ENCODE measurements at regions not wholly inside any gene's neighbourhood (a gene's known extent, or its start where the extent isn't known, plus 50 kb on each side); places are given as distances from the start of the nearest gene placed in this dataset.

DNA sequence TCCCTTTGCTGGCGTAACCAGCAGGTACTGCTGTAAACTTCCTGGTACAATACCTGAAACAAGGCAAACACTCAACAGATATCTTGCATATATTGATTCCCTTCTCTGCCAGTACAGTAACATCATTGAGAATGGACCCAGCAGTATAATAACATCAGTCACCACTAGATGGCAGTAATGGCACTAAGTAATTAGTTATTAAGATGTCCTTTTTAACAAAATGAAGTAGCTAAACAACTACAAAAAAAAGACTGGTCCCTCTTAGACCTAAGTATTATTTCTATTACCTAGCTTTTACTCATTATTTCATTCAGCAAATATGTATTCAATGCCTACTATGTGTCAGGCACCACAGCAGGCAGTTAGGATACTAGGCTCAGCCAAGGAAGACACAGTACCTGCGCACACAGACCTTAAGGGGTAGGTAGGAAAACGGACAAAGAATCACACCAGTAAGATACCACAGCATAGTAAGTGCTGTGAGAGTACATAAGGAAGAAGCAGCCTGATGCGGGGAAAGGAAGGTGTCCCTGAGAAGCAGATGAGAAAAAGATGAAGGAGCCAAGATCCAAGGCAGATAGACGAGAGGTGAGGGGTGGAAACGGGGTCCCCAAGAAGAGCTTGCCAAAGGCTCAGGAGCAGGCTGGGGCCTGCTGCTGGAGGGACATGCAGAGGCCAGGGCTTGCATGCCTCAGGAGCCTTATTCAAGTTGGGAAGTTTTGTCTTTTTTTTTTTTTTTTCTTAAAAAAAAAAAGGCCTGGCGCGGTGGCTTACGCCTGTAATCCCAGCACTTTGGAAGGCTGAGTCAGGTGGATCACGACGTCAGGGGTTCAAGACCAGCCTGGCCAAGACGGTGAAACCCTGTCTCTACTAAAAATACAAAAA, 102.7 kb upstream of the CHD2 start (continued):
- TF ChIP-seq SUPT20H (IDR thresholded peaks at IDR 0.05; ENCODE audit: borderline replicate concordance, control insufficient read depth, low read depth, low read length), result no peak

DNA sequence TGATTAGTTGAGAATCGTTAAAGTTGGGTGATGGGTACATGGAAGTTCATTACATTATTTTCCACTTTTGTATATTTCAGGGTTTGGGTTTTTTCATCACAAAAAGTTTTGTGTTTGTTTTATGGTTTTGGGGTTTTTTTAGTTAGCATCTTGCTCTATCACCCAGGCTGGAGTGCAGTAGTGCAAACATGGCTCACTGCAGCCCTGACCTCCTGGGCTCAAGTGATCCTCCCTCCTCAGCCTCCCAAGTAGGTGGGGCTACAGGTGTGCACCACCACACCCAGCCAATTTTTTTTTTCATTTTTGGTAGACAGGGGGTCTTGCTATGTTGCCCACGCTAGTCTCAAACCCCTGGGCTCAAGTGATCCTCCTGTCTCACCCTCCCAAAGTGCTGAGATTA, 100.1 kb upstream of the CHD2 start:
- H2AFZ ChIP-seq (ENCODE audit: control insufficient read depth, low read depth, low read length), result no peak overlapping the region
- no peak overlapping the region for H3K9ac ChIP-seq (ENCODE audit: control insufficient read depth, insufficient read depth, low read length)
- WGBS (ENCODE audit: insufficient coverage, insufficient replicate concordance, low lambda C conversion rate, missing lambda C conversion rate), result 95% methylated on average over 2 of the region's 2 CpGs
- POLR2A ChIA-PET, result no interaction called here
- intact Hi-C loops (cut with micrococcal nuclease; ENCODE audit: unreplicated experiment) (no loop called here), in situ Hi-C loops (cut with MboI) (loop anchor here (5.0 kb wide), 1 partner anchor 227 kb away; no protein-coding TSS in a partner anchor)
- H3K27me3 ChIP-seq (replicated peaks in 1 of 2; ENCODE audit: control insufficient read depth in 2 of 2, insufficient read depth in 2 of 2, low read length in 1 of 2), result no peaks in the 10 kb centered on the region
- no peak for ATAC-seq
- TF ChIP-seq ZNF622 (IDR thresholded peaks at IDR 0.05) (no peak), NR2C1 (IDR thresholded peaks at IDR 0.05) (no peak), BCL11A (IDR thresholded peaks at IDR 0.05; ENCODE audit: low read depth, low read length) (no peak), CBFB (IDR thresholded peaks at IDR 0.05; ENCODE audit: low read depth) (no peak), RFX5 (IDR thresholded peaks at IDR 0.05; ENCODE audit: low read depth, low read length) (no peak), BHLHE40 (IDR thresholded peaks at IDR 0.05; ENCODE audit: borderline replicate concordance in 1 of 2, low read depth in 2 of 2, low read length in 1 of 2) (no peak), ASH2L (IDR thresholded peaks at IDR 0.05; ENCODE audit: borderline replicate concordance, low read depth) (no peak), KAT2A (conservative IDR thresholded peaks at IDR 0.05; ENCODE audit: control insufficient read depth, low read depth, low read length) (no peak), SRF (IDR thresholded peaks at IDR 0.05; ENCODE audit: low read depth in 2 of 2, low read length in 2 of 2) (no peak), TCF7 (IDR thresholded peaks at IDR 0.05; ENCODE audit: borderline replicate concordance) (no peak), MXI1 (IDR thresholded peaks at IDR 0.05; ENCODE audit: low read depth, low read length) (no peak), ZNF384 (IDR thresholded peaks at IDR 0.05; ENCODE audit: borderline replicate concordance, low read depth, low read length) (no peak)
- TF ChIP-seq, protein P1, sequence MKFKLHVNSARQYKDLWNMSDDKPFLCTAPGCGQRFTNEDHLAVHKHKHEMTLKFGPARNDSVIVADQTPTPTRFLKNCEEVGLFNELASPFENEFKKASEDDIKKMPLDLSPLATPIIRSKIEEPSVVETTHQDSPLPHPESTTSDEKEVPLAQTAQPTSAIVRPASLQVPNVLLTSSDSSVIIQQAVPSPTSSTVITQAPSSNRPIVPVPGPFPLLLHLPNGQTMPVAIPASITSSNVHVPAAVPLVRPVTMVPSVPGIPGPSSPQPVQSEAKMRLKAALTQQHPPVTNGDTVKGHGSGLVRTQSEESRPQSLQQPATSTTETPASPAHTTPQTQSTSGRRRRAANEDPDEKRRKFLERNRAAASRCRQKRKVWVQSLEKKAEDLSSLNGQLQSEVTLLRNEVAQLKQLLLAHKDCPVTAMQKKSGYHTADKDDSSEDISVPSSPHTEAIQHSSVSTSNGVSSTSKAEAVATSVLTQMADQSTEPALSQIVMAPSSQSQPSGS (IDR thresholded peaks at IDR 0.05; ENCODE audit: low read length), result no peak
- no TSS peak for BruUV-seq (replicated peaks)
- no peaks in the 10 kb centered on the region for H3K36me3 ChIP-seq (ENCODE audit: control insufficient read depth in 2 of 2, insufficient read depth in 2 of 2, low read length in 1 of 2)
- DNase-seq (ENCODE audit: low read depth, low spot score), result no peak
- H3K4me3 ChIP-seq, result no peak overlapping the region
- SMC1A ChIA-PET (ENCODE audit: uncharacterized antibody, unreplicated experiment), result interaction anchor here (1.0 kb wide), 1 partner anchor 126 kb away, joined by 3 read pairs; no protein-coding TSS in a partner anchor
- H3K79me2 ChIP-seq (ENCODE audit: control insufficient read depth, insufficient read depth, low read length), result no peaks in the 10 kb centered on the region; the same call in 1 of the 2 replicates
- CTCF ChIA-PET, result interaction anchor here (0.8 to 5.0 kb wide), 2 partner anchors 118 to 231 kb away, joined by 4 to 126 read pairs; no protein-coding TSS in a partner anchor
- H3K4me1 ChIP-seq (ENCODE audit: control insufficient read depth, insufficient read depth, low read length), result peaks cover 13% of the 10 kb centered on the region
- no peak overlapping the region for H3K27ac ChIP-seq (ENCODE audit: control insufficient read depth, insufficient read depth)
- H3K9me3 ChIP-seq (replicated peaks; ENCODE audit: control insufficient read depth, insufficient read depth, low read length), result no peaks in the 10 kb centered on the region
- no peak overlapping the region for H3K4me2 ChIP-seq (ENCODE audit: control insufficient read depth, insufficient read depth)
- no peaks in the 10 kb centered on the region for H4K20me1 ChIP-seq (ENCODE audit: control insufficient read depth, insufficient read depth)
- no peak for FAIRE-seq
- RAD21 ChIA-PET (ENCODE audit: unreplicated experiment), result interaction anchor here (3.1 to 3.4 kb wide), 2 partner anchors 114 to 229 kb away, joined by 23 to 29 read pairs; no protein-coding TSS in a partner anchor
